Large intestine (tissue), 3 donors: ENCODE measurements at regions not wholly inside any gene's neighbourhood (a gene's known extent, or its start where the extent isn't known, plus 50 kb on each side); places are given as distances from the start of the nearest gene placed in this dataset.
"Not testable (repeated sequence)": the region's sequence is repeated elsewhere in the genome, so short reads cannot be mapped to it uniquely, and the experiment has no call there.

Experiments
- DNase-seq, 2 donors: peaks; one replicate each; pipeline versions ENCODE4 v3.0.0 to v3.0.0-alpha.2; 2013
- H3K27ac ChIP-seq: one replicate; pipeline ENCODE4 v1.5.1; 2013; ENCODE audit warnings: low read length
- H3K27me3 ChIP-seq: 2 replicates; pipeline ENCODE4 v1.6.1; 2013; ENCODE audit warnings: low read length; ENCODE audit not compliant: control insufficient read depth, insufficient read depth
- H3K36me3 ChIP-seq: 2 replicates; pipeline ENCODE4 v1.6.1; 2013; ENCODE audit warnings: low read length; ENCODE audit not compliant: control insufficient read depth, insufficient read depth
- H3K4me1 ChIP-seq: one replicate; pipeline ENCODE4 v1.6.1; 2013; ENCODE audit warnings: low read length; ENCODE audit not compliant: control insufficient read depth, insufficient read depth
- H3K4me3 ChIP-seq: one replicate; pipeline ENCODE4 v1.5.1; 2013; ENCODE audit warnings: low read length
- H3K9me3 ChIP-seq: one replicate; pipeline ENCODE4 v1.6.1; 2013; ENCODE audit warnings: mild to moderate bottlenecking, low read depth, low read length, moderate library complexity; ENCODE audit not compliant: control insufficient read depth
- WGBS: methylation state at CpG from one replicate; pipeline ENCODE4 v1.1.5; 2013; ENCODE audit warnings: low lambda C conversion rate; ENCODE audit not compliant: insufficient coverage; 5-methylcytosine and 5-hydroxymethylcytosine counted together

DNA sequence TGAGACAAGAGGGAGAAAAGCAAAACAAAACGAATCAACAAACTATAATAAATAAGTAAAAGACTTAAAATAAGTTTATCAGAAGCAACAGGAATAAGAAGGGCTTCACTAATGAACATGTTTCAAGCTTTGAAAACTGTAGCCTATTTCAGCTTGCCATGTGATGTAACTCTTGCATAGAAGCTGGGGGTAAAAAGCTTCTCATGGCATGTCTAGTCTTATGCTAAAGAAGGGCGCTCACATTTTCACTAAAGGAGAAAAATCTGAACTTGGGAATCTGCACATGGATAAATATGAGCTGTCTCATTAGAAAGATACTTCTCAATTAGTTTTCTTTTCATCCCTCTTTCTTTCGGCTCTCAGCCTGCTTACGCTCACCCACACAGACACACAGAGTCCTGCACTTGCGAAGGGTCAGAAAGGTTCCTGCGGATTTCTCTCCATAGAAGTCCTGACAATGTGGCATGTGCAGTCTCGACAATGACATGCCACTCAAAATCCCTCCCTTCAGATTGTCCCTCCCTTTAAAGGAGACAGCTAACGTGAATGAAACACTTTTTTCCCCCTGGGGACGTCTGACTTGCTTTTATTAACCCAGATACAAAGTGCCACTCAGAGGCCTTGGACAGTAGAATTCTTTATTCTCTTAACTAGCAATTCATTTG lies 568.9 kb upstream of the NR2F2 start:
- 100% methylated on average over 1 of the region's 9 CpGs for WGBS
- no peaks in the 10 kb centered on the region for H3K27me3 ChIP-seq
- no peaks in the 10 kb centered on the region for H3K36me3 ChIP-seq
- H3K9me3 ChIP-seq: no peaks in the 10 kb centered on the region
- DNase-seq: no peak
- H3K27ac ChIP-seq: no peak overlapping the region
- no peak overlapping the region for H3K4me3 ChIP-seq
- H3K4me1 ChIP-seq: no peaks in the 10 kb centered on the region

DNA sequence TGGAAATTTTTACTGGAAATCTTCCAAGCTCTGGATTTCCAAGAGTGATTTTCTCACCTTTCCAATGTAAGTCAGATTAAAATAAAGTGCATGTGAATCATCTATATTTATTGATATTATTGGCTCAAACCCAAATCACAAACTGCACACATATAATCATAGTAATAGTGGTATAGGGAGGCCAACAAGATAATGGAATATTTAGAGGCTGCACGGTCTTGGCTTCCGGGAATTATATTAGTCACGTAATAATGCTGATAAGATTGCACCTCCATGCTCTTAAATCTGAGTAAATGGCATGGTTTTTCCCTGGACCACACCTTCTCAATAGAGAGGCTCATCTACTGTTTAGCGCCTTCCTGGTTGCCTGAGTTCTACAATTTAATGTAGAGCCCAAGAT lies 567.1 kb upstream of the NR2F2 start:
- H3K27ac ChIP-seq: no peak overlapping the region
- no peaks in the 10 kb centered on the region for H3K9me3 ChIP-seq
- no peak overlapping the region for H3K4me3 ChIP-seq
- no peaks in the 10 kb centered on the region for H3K36me3 ChIP-seq
- no peak for DNase-seq
- no CpG with 5 or more reads among the region's 4 CpGs for WGBS
- H3K4me1 ChIP-seq: no peaks in the 10 kb centered on the region
- H3K27me3 ChIP-seq: no peaks in the 10 kb centered on the region

DNA sequence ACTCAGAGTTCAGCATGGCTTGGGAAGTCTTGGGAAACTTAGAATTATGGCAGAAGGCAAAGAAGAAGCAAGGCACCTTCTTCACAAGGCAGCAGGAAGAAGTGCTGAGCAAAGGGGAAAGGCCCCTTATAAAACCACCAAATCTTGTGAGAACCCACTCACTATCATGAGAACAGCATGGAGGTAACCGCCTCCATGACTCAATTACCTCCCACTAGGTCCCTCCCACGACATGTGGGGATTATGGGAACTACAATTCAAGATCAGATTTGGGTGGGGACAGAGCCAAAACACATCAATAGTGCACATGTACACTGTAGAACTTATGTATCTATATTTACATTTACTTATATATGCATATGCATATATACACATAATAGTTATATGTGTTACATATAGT lies 565.3 kb upstream of the NR2F2 start:
- Histone ChIP-seq H3K9me3 (no peaks in the 10 kb centered on the region), H3K4me3 (no peak overlapping the region), H3K27me3 (no peaks in the 10 kb centered on the region), H3K27ac (no peak overlapping the region), H3K36me3 (no peaks in the 10 kb centered on the region), H3K4me1 (no peaks in the 10 kb centered on the region)
- DNase-seq: no peak
- WGBS: no CpG with 5 or more reads among the region's 2 CpGs

GRCh38 chr15:95770196-95770595 lies 560.3 kb upstream of the NR2F2 start:
- Histone ChIP-seq H3K9me3 (no peaks in the 10 kb centered on the region), H3K27me3 (no peaks in the 10 kb centered on the region), H3K36me3 (no peaks in the 10 kb centered on the region), H3K4me3 (no peak overlapping the region), H3K27ac (no peak overlapping the region), H3K4me1 (no peaks in the 10 kb centered on the region)
- no peak for DNase-seq

- no peak for DNase-seq
- Histone ChIP-seq H3K4me1 (no peaks in the 10 kb centered on the region), H3K4me3 (no peak overlapping the region), H3K27me3 (no peaks in the 10 kb centered on the region), H3K36me3 (no peaks in the 10 kb centered on the region), H3K9me3 (no peaks in the 10 kb centered on the region), H3K27ac (no peak overlapping the region)
- 20% methylated on average over 1 of the region's 3 CpGs for WGBS
Measured at GRCh38 chr15:95772982-95773381, 557.5 kb upstream of the NR2F2 start.

- no peak for DNase-seq
- WGBS: no CpG with 5 or more reads among the region's 4 CpGs
- H3K36me3 ChIP-seq: no peaks in the 10 kb centered on the region
- no peaks in the 10 kb centered on the region for H3K4me1 ChIP-seq
- H3K27ac ChIP-seq: no peak overlapping the region
- no peaks in the 10 kb centered on the region for H3K27me3 ChIP-seq
- no peak overlapping the region for H3K4me3 ChIP-seq
- H3K9me3 ChIP-seq: peaks cover 5% of the 10 kb centered on the region
Measured at GRCh38 chr15:95784508-95784907, 546.0 kb upstream of the NR2F2 start.

GRCh38 chr15:95785276-95785675 lies 545.2 kb upstream of the NR2F2 start:
- not testable (repeated sequence) for H3K4me1 ChIP-seq, H3K27me3 ChIP-seq, H3K9me3 ChIP-seq, H3K36me3 ChIP-seq, DNase-seq, H3K27ac ChIP-seq, H3K4me3 ChIP-seq
- WGBS: 0% methylated on average over 1 of the region's 2 CpGs

- Histone ChIP-seq H3K27ac (no peak overlapping the region), H3K9me3 (no peaks in the 10 kb centered on the region), H3K36me3 (no peaks in the 10 kb centered on the region), H3K27me3 (no peaks in the 10 kb centered on the region), H3K4me3 (no peak overlapping the region), H3K4me1 (no peaks in the 10 kb centered on the region)
- no peak for DNase-seq
- WGBS: 80% methylated on average over 1 of the region's 2 CpGs
Measured at GRCh38 chr15:95793231-95793630, 537.3 kb upstream of the NR2F2 start.

DNA sequence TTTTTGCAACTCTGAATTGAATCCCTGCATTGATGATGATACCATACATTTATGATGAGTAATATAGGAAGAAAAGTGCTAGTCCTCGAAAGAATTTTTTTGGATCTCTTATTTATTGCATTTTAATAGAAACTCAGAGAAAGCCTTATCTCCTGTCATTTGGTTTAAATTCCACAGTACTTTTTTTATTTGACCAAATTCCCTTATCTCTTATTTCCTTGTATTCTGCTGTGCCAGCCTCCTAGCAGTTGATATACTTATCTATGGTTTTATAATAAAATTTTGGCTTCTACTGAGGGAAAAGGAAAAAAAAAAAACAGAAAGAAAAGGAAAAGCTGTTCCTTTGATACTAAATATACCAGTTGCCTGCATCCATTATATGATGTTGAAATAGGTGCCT lies 535.1 kb upstream of the NR2F2 start:
- no peak for DNase-seq
- peaks cover 2% of the 10 kb centered on the region for H3K27me3 ChIP-seq
- no peak overlapping the region for H3K27ac ChIP-seq
- WGBS: 100% methylated on average over 1 of the region's 1 CpG
- H3K9me3 ChIP-seq: no peaks in the 10 kb centered on the region
- no peaks in the 10 kb centered on the region for H3K4me1 ChIP-seq
- no peak overlapping the region for H3K4me3 ChIP-seq
- H3K36me3 ChIP-seq: no peaks in the 10 kb centered on the region

DNA sequence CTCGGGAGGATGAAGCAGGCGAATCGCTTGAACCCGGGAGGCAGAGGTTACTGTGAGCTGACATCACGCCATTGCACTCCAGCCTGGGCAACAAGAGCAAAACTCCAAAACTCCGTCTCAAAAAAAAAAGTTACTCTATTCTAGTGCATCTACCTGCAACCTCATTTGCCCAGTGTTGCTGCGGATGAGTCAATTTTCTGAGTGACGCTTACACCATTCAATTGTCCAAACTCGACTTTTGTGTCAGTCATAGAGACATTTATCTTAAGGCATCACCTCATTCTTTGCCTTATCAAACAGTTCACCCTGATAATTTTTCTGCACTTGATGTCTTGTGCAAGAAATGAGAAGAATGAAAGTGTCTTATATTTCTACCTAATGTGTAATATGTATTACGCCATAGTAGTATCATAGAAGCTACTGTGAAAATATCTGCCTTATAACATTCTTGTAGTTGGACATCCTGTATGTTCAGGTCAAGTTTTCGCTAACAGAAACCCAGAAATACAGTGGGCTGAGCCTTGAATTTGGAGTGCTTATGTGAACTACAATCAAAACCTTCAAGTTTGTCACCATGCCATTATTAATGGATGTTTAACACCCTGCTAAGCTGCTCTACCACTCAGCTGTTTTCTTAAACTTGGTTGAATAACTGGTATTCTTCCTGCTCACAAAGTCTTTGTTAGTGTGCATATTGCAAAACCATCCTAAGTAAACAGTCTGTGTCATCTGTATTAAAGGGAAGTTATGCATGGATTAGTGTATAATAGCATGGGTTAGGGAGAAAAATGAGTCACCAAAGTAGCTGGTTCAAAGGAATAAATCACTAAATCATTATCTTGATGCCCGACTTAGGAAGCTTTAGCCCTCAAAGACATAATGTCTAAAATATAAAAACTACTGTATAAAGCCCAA lies 531.0 kb upstream of the NR2F2 start:
- no peaks in the 10 kb centered on the region for H3K9me3 ChIP-seq
- H3K4me1 ChIP-seq: no peaks in the 10 kb centered on the region
- no peak overlapping the region for H3K4me3 ChIP-seq
- no peaks in the 10 kb centered on the region for H3K36me3 ChIP-seq
- DNase-seq: no peak
- 67% methylated on average over 1 of the region's 12 CpGs for whole genome bisulfite sequencing
- H3K27me3 ChIP-seq: peaks cover 2% of the 10 kb centered on the region
- no peak overlapping the region for H3K27ac ChIP-seq

- no peak for DNase-seq
- no peaks in the 10 kb centered on the region for H3K9me3 ChIP-seq
- H3K36me3 ChIP-seq: no peaks in the 10 kb centered on the region
- no peaks in the 10 kb centered on the region for H3K4me1 ChIP-seq
- no peak overlapping the region for H3K4me3 ChIP-seq
- H3K27me3 ChIP-seq: no peaks in the 10 kb centered on the region
- H3K27ac ChIP-seq: no peak overlapping the region
Measured at GRCh38 chr15:95804484-95804883, 526.0 kb upstream of the NR2F2 start.
